Neuron (in vitro differentiated cells): ENCODE measurements at regions not wholly inside any gene's neighbourhood (a gene's known extent, or its start where the extent isn't known, plus 50 kb on each side); places are given as distances from the start of the nearest gene placed in this dataset.
"Not testable (repeated sequence)": the region's sequence is repeated elsewhere in the genome, so short reads cannot be mapped to it uniquely, and the experiment has no call there.

Experiments
- H2AFZ ChIP-seq: one replicate; pipeline ENCODE4 v1.6.1; 2013; ENCODE audit warnings: low read depth, mild to moderate bottlenecking, inconsistent platforms, low read length, moderate library complexity
- H3K27me3 ChIP-seq: one replicate; pipeline ENCODE4 v1.6.1; 2013; ENCODE audit warnings: low read length; ENCODE audit not compliant: insufficient read depth
- H3K36me3 ChIP-seq: one replicate; pipeline ENCODE4 v1.6.1; 2013; ENCODE audit warnings: low read length; ENCODE audit not compliant: insufficient read depth
- H3K4me1 ChIP-seq: one replicate; pipeline ENCODE4 v1.6.1; 2013; ENCODE audit warnings: low read length; ENCODE audit not compliant: insufficient read depth
- H3K4me3 ChIP-seq: 2 replicates; pipeline ENCODE4 v1.5.1; 2013; ENCODE audit warnings: mild to moderate bottlenecking, low read length, moderate library complexity
- H3K9me3 ChIP-seq: one replicate; pipeline ENCODE4 v1.6.1; 2013; ENCODE audit warnings: low read length

GRCh38 chr5:67581203-67581602 is 384.6 kb upstream of the CD180 start:
- Histone ChIP-seq H2AFZ (no peak overlapping the region), H3K27me3 (no peaks in the 10 kb centered on the region), H3K4me3 (no peak overlapping the region), H3K36me3 (no peaks in the 10 kb centered on the region), H3K9me3 (no peaks in the 10 kb centered on the region), H3K4me1 (no peaks in the 10 kb centered on the region)

DNA sequence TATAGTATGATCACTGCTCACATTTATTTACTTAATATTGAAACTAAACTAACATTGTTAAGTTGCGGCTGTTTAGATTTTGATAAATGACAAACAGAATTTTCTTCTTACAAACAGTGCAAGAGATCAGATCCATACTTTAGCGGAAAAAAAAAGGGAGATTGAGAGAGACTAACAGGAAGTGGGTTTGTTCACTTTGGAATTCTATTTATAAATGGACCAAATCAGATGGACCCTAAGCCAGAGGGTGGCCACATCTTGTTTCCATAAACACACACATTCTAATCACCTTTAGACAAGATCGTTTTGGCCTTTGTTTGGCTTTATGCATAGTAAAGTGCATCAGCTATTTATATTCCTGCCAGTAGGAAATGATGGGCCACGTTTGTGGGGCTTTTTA is 381.4 kb upstream of the CD180 start:
- H3K4me3 ChIP-seq: no peak overlapping the region
- no peaks in the 10 kb centered on the region for H3K9me3 ChIP-seq
- no peak overlapping the region for H2AFZ ChIP-seq
- no peaks in the 10 kb centered on the region for H3K27me3 ChIP-seq
- no peaks in the 10 kb centered on the region for H3K4me1 ChIP-seq
- H3K36me3 ChIP-seq: no peaks in the 10 kb centered on the region

- Histone ChIP-seq H3K4me1 (no peaks in the 10 kb centered on the region), H3K4me3 (no peak overlapping the region), H3K9me3 (no peaks in the 10 kb centered on the region), H2AFZ (no peak overlapping the region), H3K27me3 (no peaks in the 10 kb centered on the region), H3K36me3 (no peaks in the 10 kb centered on the region)
These were observed 380.8 kb upstream of the CD180 start for GRCh38 chr5:67577424-67577823.

GRCh38 chr5:67576112-67576511 is 379.5 kb upstream of the CD180 start:
- no peaks in the 10 kb centered on the region for H3K9me3 ChIP-seq
- H3K4me1 ChIP-seq: no peaks in the 10 kb centered on the region
- no peak overlapping the region for H3K4me3 ChIP-seq
- no peaks in the 10 kb centered on the region for H3K36me3 ChIP-seq
- H3K27me3 ChIP-seq: no peaks in the 10 kb centered on the region
- H2AFZ ChIP-seq: no peak overlapping the region

- Histone ChIP-seq H3K4me1 (no peaks in the 10 kb centered on the region), H3K27me3 (no peaks in the 10 kb centered on the region), H3K4me3 (no peak overlapping the region), H3K9me3 (no peaks in the 10 kb centered on the region), H2AFZ (no peak overlapping the region), H3K36me3 (no peaks in the 10 kb centered on the region)
These were observed 378.5 kb upstream of the CD180 start for GRCh38 chr5:67575087-67575486.

GRCh38 chr5:67561151-67561932 is 364.7 kb upstream of the CD180 start:
- H3K4me1 ChIP-seq: no peaks in the 10 kb centered on the region
- H3K4me3 ChIP-seq: no peak overlapping the region
- H3K9me3 ChIP-seq: no peaks in the 10 kb centered on the region
- no peaks in the 10 kb centered on the region for H3K36me3 ChIP-seq
- H3K27me3 ChIP-seq: no peaks in the 10 kb centered on the region
- no peak overlapping the region for H2AFZ ChIP-seq

DNA sequence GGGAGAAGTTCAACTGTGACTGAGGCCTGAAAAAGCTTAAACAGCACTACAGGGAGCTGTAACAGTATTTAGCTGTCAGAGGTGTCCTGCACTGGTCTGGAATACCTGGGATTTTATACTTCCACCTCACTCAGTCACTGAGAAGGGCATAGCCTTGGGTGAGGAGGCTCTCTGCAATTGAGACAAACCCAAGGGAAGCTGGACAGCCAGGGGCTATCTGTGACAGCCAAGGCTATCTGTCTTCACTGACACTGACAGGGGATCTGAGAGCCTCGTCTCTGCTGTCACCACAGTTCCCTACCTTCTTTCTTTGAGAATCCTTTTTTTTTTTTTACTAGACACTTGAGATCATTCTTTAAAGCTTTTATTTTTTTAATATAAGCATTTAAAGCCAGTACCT is 356.2 kb upstream of the CD180 start:
- H3K4me3 ChIP-seq: no peak overlapping the region
- no peaks in the 10 kb centered on the region for H3K4me1 ChIP-seq
- no peaks in the 10 kb centered on the region for H3K36me3 ChIP-seq
- H2AFZ ChIP-seq: no peak overlapping the region
- no peaks in the 10 kb centered on the region for H3K9me3 ChIP-seq
- H3K27me3 ChIP-seq: no peaks in the 10 kb centered on the region

DNA sequence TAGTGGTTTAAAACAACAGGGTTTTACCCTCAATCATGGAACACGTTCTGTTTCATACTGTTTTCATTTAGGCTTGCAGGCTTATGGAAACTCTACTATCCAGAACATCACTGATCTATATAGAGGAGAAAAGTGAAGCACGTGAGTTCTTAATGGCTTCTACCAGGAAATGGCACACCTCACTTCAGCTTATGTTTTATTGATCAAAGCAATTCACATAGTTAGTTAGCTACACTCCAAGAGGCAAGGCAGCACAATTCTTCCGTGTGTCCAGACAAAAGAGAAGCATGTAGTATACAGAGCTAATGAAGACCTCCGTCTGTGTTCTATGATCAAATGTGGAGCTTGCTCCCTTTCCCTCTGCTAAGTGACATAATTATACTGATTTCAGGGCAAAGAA is 353.3 kb upstream of the CD180 start:
- H3K27me3 ChIP-seq: no peaks in the 10 kb centered on the region
- H3K4me1 ChIP-seq: no peaks in the 10 kb centered on the region

DNA sequence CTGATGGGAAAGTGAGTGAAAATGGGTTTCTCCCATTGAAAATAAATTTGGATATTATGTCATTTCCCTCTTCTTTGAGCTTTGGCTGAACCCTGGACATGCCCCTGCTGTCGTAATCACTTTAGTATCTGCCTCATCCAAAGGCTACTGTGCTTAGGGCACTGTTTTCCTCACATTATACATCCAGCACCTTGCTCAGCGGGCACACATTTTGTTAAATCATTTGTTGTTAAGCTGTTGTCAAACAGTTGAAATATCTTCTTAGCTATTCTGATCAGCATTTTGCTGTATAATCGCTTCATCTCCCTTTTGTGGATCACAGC is 352.7 kb upstream of the CD180 start:
- H3K27me3 ChIP-seq: no peaks in the 10 kb centered on the region
- H3K9me3 ChIP-seq: no peaks in the 10 kb centered on the region
- H3K4me1 ChIP-seq: no peaks in the 10 kb centered on the region
- no peak overlapping the region for H2AFZ ChIP-seq
- no peaks in the 10 kb centered on the region for H3K36me3 ChIP-seq
- H3K4me3 ChIP-seq: no peak overlapping the region

More for the DNA sequence above, 353.3 kb upstream of the CD180 start:
- H3K4me3 ChIP-seq: no peak overlapping the region
- H3K9me3 ChIP-seq: no peaks in the 10 kb centered on the region
- no peak overlapping the region for H2AFZ ChIP-seq
- H3K36me3 ChIP-seq: no peaks in the 10 kb centered on the region

GRCh38 chr5:67548520-67549295 is 352.1 kb upstream of the CD180 start:
- H2AFZ ChIP-seq: no peak overlapping the region
- no peaks in the 10 kb centered on the region for H3K36me3 ChIP-seq
- no peaks in the 10 kb centered on the region for H3K4me1 ChIP-seq
- no peaks in the 10 kb centered on the region for H3K9me3 ChIP-seq
- H3K4me3 ChIP-seq: no peak overlapping the region
- H3K27me3 ChIP-seq: no peaks in the 10 kb centered on the region

GRCh38 chr5:67547682-67548081 is 351.1 kb upstream of the CD180 start:
- Histone ChIP-seq H3K36me3 (no peaks in the 10 kb centered on the region), H3K4me1 (no peaks in the 10 kb centered on the region), H3K4me3 (no peak overlapping the region), H3K27me3 (no peaks in the 10 kb centered on the region), H3K9me3 (no peaks in the 10 kb centered on the region), H2AFZ (no peak overlapping the region)

GRCh38 chr5:67544942-67545341 is 348.3 kb upstream of the CD180 start:
- not testable (repeated sequence) for H3K4me3 ChIP-seq, H3K36me3 ChIP-seq, H3K27me3 ChIP-seq, H3K9me3 ChIP-seq, H3K4me1 ChIP-seq, H2AFZ ChIP-seq

DNA sequence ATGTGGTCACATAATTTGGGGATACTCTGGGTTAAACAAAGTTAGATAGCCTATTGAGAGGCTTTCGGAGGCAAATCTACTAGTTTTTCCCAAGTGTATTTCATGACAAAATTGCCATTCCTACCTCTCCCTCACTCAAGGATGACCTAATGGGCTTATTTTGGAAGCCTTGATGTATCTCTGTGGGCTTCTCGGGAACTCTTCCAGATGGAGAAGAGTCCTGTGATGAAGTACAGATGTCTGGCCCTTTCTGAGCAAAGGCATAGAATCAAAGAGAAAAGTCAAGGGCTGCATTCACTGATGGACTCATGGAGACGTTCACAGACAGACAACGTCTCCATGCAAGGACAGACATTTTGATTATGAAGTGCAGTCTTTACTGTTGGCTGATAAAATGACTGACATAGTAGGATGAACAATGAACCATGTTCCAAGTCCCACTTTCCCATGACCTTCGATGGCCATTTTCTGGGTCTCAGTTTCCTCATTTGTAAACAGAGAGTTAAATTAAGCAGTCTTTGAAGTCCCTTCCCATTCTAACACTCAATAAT is 347.2 kb upstream of the CD180 start:
- Histone ChIP-seq H2AFZ (no peak overlapping the region), H3K4me3 (no peak overlapping the region), H3K36me3 (no peaks in the 10 kb centered on the region), H3K9me3 (no peaks in the 10 kb centered on the region), H3K4me1 (no peaks in the 10 kb centered on the region), H3K27me3 (no peaks in the 10 kb centered on the region)
